Mesenchymal stem cell (in vitro differentiated cells and primary cell): ENCODE measurements at regions not wholly inside any gene's neighbourhood (a gene's known extent, or its start where the extent isn't known, plus 50 kb on each side); places are given as distances from the start of the nearest gene placed in this dataset.

Source experiments
- DNase-seq: peaks from one replicate; pipeline ENCODE4 v3.0.0-alpha.2; 2013
- H2AFZ ChIP-seq: one replicate; pipeline ENCODE4 v1.6.1; 2013; ENCODE audit warnings: low read depth, mild to moderate bottlenecking, control low read depth, inconsistent platforms, low read length, moderate library complexity
- H2AK5ac ChIP-seq: 2 replicates; pipeline ENCODE4 v1.6.1; 2013; ENCODE audit warnings: low read length, moderate library complexity, mild to moderate bottlenecking, inconsistent platforms; ENCODE audit not compliant: severe bottlenecking
- H2BK120ac ChIP-seq: one replicate; pipeline ENCODE4 v1.6.1; 2013; ENCODE audit warnings: low read depth, mild to moderate bottlenecking, inconsistent platforms, low read length, moderate library complexity
- H2BK12ac ChIP-seq, 2 experiments: one replicate each; pipeline ENCODE4 v1.6.1; 2013; ENCODE audit warnings: inconsistent platforms in 2 of 2, low read length in 2 of 2, mild to moderate bottlenecking in 2 of 2, moderate library complexity in 2 of 2, control low read depth in 1 of 2
- H2BK15ac ChIP-seq: one replicate; pipeline ENCODE4 v1.6.1; 2013; ENCODE audit warnings: mild to moderate bottlenecking, low read depth, inconsistent platforms; ENCODE audit not compliant: poor library complexity, severe bottlenecking
- H2BK5ac ChIP-seq: 2 replicates; pipeline ENCODE4 v1.6.1; 2013; ENCODE audit warnings: low read depth, mild to moderate bottlenecking, low read length, control low read depth, inconsistent platforms; ENCODE audit not compliant: poor library complexity, severe bottlenecking
- H3K14ac ChIP-seq, 2 experiments: one replicate each; pipeline ENCODE4 v1.6.1; 2013; ENCODE audit warnings: inconsistent platforms in 2 of 2, low read length in 2 of 2, control low read depth in 1 of 2, mild to moderate bottlenecking in 1 of 2, moderate library complexity in 1 of 2
- H3K18ac ChIP-seq, 2 experiments: one replicate each; pipeline ENCODE4 v1.6.1; 2013; ENCODE audit warnings: inconsistent platforms in 2 of 2, low read length in 2 of 2, control low read depth in 1 of 2, low read depth in 1 of 2, mild to moderate bottlenecking in 1 of 2
- H3K23ac ChIP-seq, 2 experiments: one replicate each; pipeline ENCODE4 v1.6.1; 2013; ENCODE audit warnings: inconsistent platforms in 2 of 2, low read length in 2 of 2, mild to moderate bottlenecking in 2 of 2, moderate library complexity in 2 of 2, control low read depth in 1 of 2
- H3K27ac ChIP-seq: 2 replicates; pipeline ENCODE4 v1.5.1; 2013; ENCODE audit warnings: mild to moderate bottlenecking, moderate library complexity, low read length, control low read depth, inconsistent platforms; ENCODE audit not compliant: poor library complexity, severe bottlenecking
- H3K27me3 ChIP-seq, 2 experiments: 2 replicates each; pipeline versions ENCODE4 v1.6.1 to v1.7.0; 2013; ENCODE audit warnings: low read length in 2 of 2, mild to moderate bottlenecking in 2 of 2, moderate library complexity in 2 of 2, control low read depth in 1 of 2, inconsistent platforms in 1 of 2; ENCODE audit not compliant: control insufficient read depth in 1 of 2, insufficient read depth in 1 of 2
- H3K36me3 ChIP-seq, 2 experiments: 2 replicates each; pipeline versions ENCODE4 v1.6.1 to v1.7.0; 2013; ENCODE audit warnings: low read length in 2 of 2, control low read depth in 1 of 2, inconsistent platforms in 1 of 2, low read depth in 1 of 2, mild to moderate bottlenecking in 1 of 2; ENCODE audit not compliant: insufficient read depth in 2 of 2, control insufficient read depth in 1 of 2
- H3K4ac ChIP-seq, 2 experiments: one replicate each; pipeline ENCODE4 v1.6.1; 2013; ENCODE audit warnings: inconsistent platforms in 2 of 2, low read length in 2 of 2, mild to moderate bottlenecking in 2 of 2, moderate library complexity in 2 of 2, control low read depth in 1 of 2, low read depth in 1 of 2
- H3K4me1 ChIP-seq: 2 replicates; pipeline ENCODE4 v1.6.1; 2013; ENCODE audit warnings: low read depth, low read length, control low read depth; ENCODE audit not compliant: control insufficient read depth, insufficient read depth
- H3K4me2 ChIP-seq: 2 replicates; pipeline ENCODE4 v1.6.1; 2013; ENCODE audit warnings: low read length, mild to moderate bottlenecking, inconsistent platforms; ENCODE audit not compliant: poor library complexity, severe bottlenecking
- H3K4me3 ChIP-seq, 2 experiments: 2 replicates each; pipeline versions ENCODE4 v1.5.1 to v1.7.0; 2013; ENCODE audit warnings: low read length in 2 of 2, mild to moderate bottlenecking in 2 of 2, control low read depth in 1 of 2, low read depth in 1 of 2; ENCODE audit not compliant: insufficient read depth in 1 of 2
- H3K79me1 ChIP-seq: replicated peaks from 2 replicates; pipeline ENCODE4 v1.6.1; 2013; ENCODE audit warnings: mild to moderate bottlenecking, control low read depth, low read length, inconsistent platforms; ENCODE audit not compliant: poor library complexity, severe bottlenecking
- H3K9ac ChIP-seq: 2 replicates; pipeline ENCODE4 v1.7.0; 2013; ENCODE audit warnings: mild to moderate bottlenecking, low read length, moderate library complexity
- H3K9me3 ChIP-seq: 2 replicates; pipeline ENCODE4 v1.7.0; 2013; ENCODE audit warnings: mild to moderate bottlenecking, low read length; ENCODE audit not compliant: control insufficient read depth
- H4K8ac ChIP-seq: one replicate; pipeline ENCODE4 v1.6.1; 2013; ENCODE audit warnings: inconsistent platforms, mild to moderate bottlenecking, low read length, moderate library complexity
- H4K91ac ChIP-seq: one replicate; pipeline ENCODE4 v1.6.1; 2013; ENCODE audit warnings: mild to moderate bottlenecking, low read length, inconsistent platforms
- WGBS: methylation state at CpG from one replicate; pipeline ENCODE4 v1.1.7; 2013; ENCODE audit warnings: mixed read lengths; 5-methylcytosine and 5-hydroxymethylcytosine counted together

DNA sequence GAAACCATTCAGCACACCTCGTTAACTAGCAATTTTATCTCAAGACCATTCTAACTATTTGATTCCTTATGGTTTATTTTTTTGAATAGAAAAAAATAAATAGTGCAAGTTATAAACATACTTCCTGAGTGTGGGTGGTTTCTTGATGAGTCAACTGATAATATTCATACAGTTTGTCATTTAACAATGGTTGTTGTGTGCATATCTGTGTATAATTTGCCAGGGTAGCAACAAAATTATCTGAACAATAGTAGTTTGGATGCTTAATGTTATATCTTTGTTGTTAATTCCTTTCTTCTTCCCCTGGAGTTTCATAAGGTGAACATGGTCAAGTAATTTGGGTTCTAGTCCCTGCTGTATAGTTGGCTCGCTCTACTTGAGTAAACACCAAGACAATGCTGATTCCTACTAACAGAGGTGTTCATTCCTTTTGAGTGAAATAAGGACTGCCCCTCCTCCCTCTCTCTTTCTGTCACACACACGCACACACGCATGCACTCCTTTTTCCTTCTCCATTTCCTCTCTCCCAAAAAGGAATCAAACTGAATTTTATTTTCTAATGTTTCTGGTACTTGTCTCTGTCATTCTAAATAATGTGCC is 938.1 kb upstream of the EPHA7 start:
- Histone ChIP-seq H4K91ac (no peak overlapping the region), H3K79me1 (no peaks in the 10 kb centered on the region), H3K4me1 (no peaks in the 10 kb centered on the region), H2BK5ac (no peak overlapping the region), H2AFZ (no peak overlapping the region), H3K27me3 (no peaks in the 10 kb centered on the region), H2BK15ac (no peak overlapping the region), H3K9ac (no peak overlapping the region), H3K23ac (no peak overlapping the region), H3K27ac (no peak overlapping the region), H4K8ac (no peak overlapping the region), H2AK5ac (no peak overlapping the region), H3K4ac (no peak overlapping the region), H3K18ac (no peak overlapping the region), H3K36me3 (no peaks in the 10 kb centered on the region), H3K9me3 (no peaks in the 10 kb centered on the region), H3K14ac (no peak overlapping the region), H3K4me3 (no peak overlapping the region), H2BK12ac (no peak overlapping the region), H2BK120ac (no peak overlapping the region), H3K4me2 (no peak overlapping the region)
- 67% methylated on average over 1 of the region's 4 CpGs for WGBS
- DNase-seq: no peak

- H3K27ac ChIP-seq: no peak overlapping the region
- DNase-seq: no peak
- H3K4me2 ChIP-seq: no peak overlapping the region
- no peak overlapping the region for H2BK12ac ChIP-seq
- H3K4me3 ChIP-seq: no peak overlapping the region
- 65% methylated on average over 7 of the region's 8 CpGs for WGBS
- H4K91ac ChIP-seq: no peak overlapping the region
- H3K36me3 ChIP-seq: no peaks in the 10 kb centered on the region
- no peak overlapping the region for H2BK5ac ChIP-seq
- H2AK5ac ChIP-seq: no peak overlapping the region
- no peaks in the 10 kb centered on the region for H3K79me1 ChIP-seq
- H3K4ac ChIP-seq: no peak overlapping the region
- no peaks in the 10 kb centered on the region for H3K27me3 ChIP-seq
- H4K8ac ChIP-seq: no peak overlapping the region
- H3K4me1 ChIP-seq: no peaks in the 10 kb centered on the region
- no peak overlapping the region for H3K14ac ChIP-seq
- H3K18ac ChIP-seq: no peak overlapping the region
- H3K9ac ChIP-seq: no peak overlapping the region
- H3K23ac ChIP-seq: no peak overlapping the region
- no peak overlapping the region for H2BK15ac ChIP-seq
- no peaks in the 10 kb centered on the region for H3K9me3 ChIP-seq
- H2BK120ac ChIP-seq: no peak overlapping the region
- H2AFZ ChIP-seq: no peak overlapping the region
Measured at GRCh38 chr6:94350833-94351232, 931.5 kb upstream of the EPHA7 start.

DNA sequence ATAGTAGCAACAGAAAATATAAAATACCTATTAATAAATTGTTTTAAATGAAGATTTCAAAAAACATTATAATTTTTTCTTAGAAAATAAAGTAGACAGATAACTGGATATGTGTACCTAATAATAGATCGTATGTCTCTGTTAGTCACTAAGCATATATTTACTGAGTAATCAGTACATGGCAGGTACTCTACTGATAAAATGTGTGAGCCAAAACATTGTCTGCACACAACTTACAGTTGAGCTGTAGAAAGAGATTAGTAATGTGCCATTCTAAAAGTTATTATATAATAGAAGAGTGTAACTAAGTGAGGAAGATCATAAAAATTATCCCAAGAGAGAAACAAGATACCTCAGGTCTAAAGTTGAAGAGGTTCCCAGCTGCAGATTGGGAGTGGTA is 929.9 kb upstream of the EPHA7 start:
- H3K9ac ChIP-seq: no peak overlapping the region
- no peak overlapping the region for H2BK5ac ChIP-seq
- H2BK120ac ChIP-seq: no peak overlapping the region
- no peak overlapping the region for H4K8ac ChIP-seq
- H3K4me1 ChIP-seq: no peaks in the 10 kb centered on the region
- no CpG with 5 or more reads among the region's 1 CpG for WGBS
- no peak overlapping the region for H3K14ac ChIP-seq
- no peak overlapping the region for H4K91ac ChIP-seq
- no peak overlapping the region for H3K27ac ChIP-seq
- H2BK15ac ChIP-seq: no peak overlapping the region
- H2BK12ac ChIP-seq: no peak overlapping the region
- H3K9me3 ChIP-seq: no peaks in the 10 kb centered on the region
- H3K4me2 ChIP-seq: no peak overlapping the region
- H3K36me3 ChIP-seq: no peaks in the 10 kb centered on the region
- H3K18ac ChIP-seq: no peak overlapping the region
- no peak overlapping the region for H3K4ac ChIP-seq
- no peaks in the 10 kb centered on the region for H3K79me1 ChIP-seq
- H3K27me3 ChIP-seq: no peaks in the 10 kb centered on the region
- DNase-seq: no peak
- H3K4me3 ChIP-seq: no peak overlapping the region
- no peak overlapping the region for H2AFZ ChIP-seq
- no peak overlapping the region for H3K23ac ChIP-seq
- no peak overlapping the region for H2AK5ac ChIP-seq

- H4K91ac ChIP-seq: no peak overlapping the region
- no peak overlapping the region for H3K9ac ChIP-seq
- no peaks in the 10 kb centered on the region for H3K4me1 ChIP-seq
- H2AFZ ChIP-seq: no peak overlapping the region
- no peak overlapping the region for H3K4me2 ChIP-seq
- no peak overlapping the region for H3K4me3 ChIP-seq
- DNase-seq: no peak
- no peak overlapping the region for H3K18ac ChIP-seq
- H2BK12ac ChIP-seq: no peak overlapping the region
- H3K27me3 ChIP-seq: no peaks in the 10 kb centered on the region
- H3K23ac ChIP-seq: no peak overlapping the region
- H3K14ac ChIP-seq: no peak overlapping the region
- no peak overlapping the region for H3K27ac ChIP-seq
- no peak overlapping the region for H2AK5ac ChIP-seq
- no peaks in the 10 kb centered on the region for H3K36me3 ChIP-seq
- no peak overlapping the region for H2BK15ac ChIP-seq
- no peak overlapping the region for H2BK120ac ChIP-seq
- H3K4ac ChIP-seq: no peak overlapping the region
- no peak overlapping the region for H2BK5ac ChIP-seq
- H3K9me3 ChIP-seq: no peaks in the 10 kb centered on the region
- H4K8ac ChIP-seq: no peak overlapping the region
- no CpG with 5 or more reads among the region's 1 CpG for WGBS
- H3K79me1 ChIP-seq: no peaks in the 10 kb centered on the region
Measured at GRCh38 chr6:94344866-94345265, 925.5 kb upstream of the EPHA7 start.
